OCI-LY1 (cell line): ENCODE measurements at regions not wholly inside any gene's neighbourhood (a gene's known extent, or its start where the extent isn't known, plus 50 kb on each side); places are given as distances from the start of the nearest gene placed in this dataset.
"Not testable (repeated sequence)": the region's sequence is repeated elsewhere in the genome, so short reads cannot be mapped to it uniquely, and the experiment has no call there.

Experiments used
- H2AFZ ChIP-seq: fragments of 200-600 bp; sonication (generic), shearing (Covaris generic); 2 replicates; pipeline ENCODE4 v1.6.0; 2014; ENCODE audit warnings: antibody characterized with exemption, mild to moderate bottlenecking, low read length
- H3F3A ChIP-seq: fragments of 200-600 bp; sonication (generic), shearing (Covaris generic); 2 replicates; pipeline ENCODE4 v1.6.0; 2014; ENCODE audit warnings: mild to moderate bottlenecking, antibody characterized with exemption, low read length, moderate library complexity; ENCODE audit not compliant: insufficient read depth
- H3K27ac ChIP-seq: fragments of 200-600 bp; sonication (generic); 2 replicates; pipeline ENCODE4 v1.5.1; 2014; ENCODE audit warnings: low read length, mixed run types, mild to moderate bottlenecking, low read depth; ENCODE audit not compliant: poor library complexity, severe bottlenecking
- H3K27me3 ChIP-seq: fragments of 200-600 bp; sonication (generic); 2 replicates; pipeline ENCODE4 v1.6.0; 2014; ENCODE audit warnings: antibody characterized with exemption, mild to moderate bottlenecking, low read length, moderate library complexity; ENCODE audit not compliant: insufficient read depth
- H3K36me3 ChIP-seq: fragments of 200-600 bp; sonication (generic); 2 replicates; pipeline ENCODE4 v1.6.1; 2014; ENCODE audit warnings: mild to moderate bottlenecking, antibody characterized with exemption, low read length, moderate library complexity, mixed read lengths; ENCODE audit not compliant: insufficient read depth
- H3K4me1 ChIP-seq: fragments of 200-600 bp; sonication (generic); 2 replicates; pipeline ENCODE4 v1.5.1; 2014; ENCODE audit warnings: mild to moderate bottlenecking, low read length, moderate library complexity; ENCODE audit not compliant: insufficient read depth, severe bottlenecking
- H3K4me2 ChIP-seq: fragments of 200-600 bp; sonication (generic), shearing (Covaris generic); 2 replicates; pipeline ENCODE4 v1.6.1; 2014; ENCODE audit warnings: low read length
- H3K4me3 ChIP-seq: fragments of 200-600 bp; sonication (generic); 2 replicates; pipeline ENCODE4 v1.5.1; 2014; ENCODE audit warnings: low read length, low read depth, mild to moderate bottlenecking, mixed read lengths; ENCODE audit not compliant: poor library complexity, severe bottlenecking
- H3K79me2 ChIP-seq: fragments of 200-600 bp; shearing (Covaris generic); 2 replicates; pipeline ENCODE4 v1.6.1; 2016; ENCODE audit warnings: mixed run types, low read length, mixed read lengths; ENCODE audit not compliant: insufficient read depth
- H3K9ac ChIP-seq: fragments of 200-600 bp; sonication (generic), shearing (Covaris generic); 2 replicates; pipeline ENCODE4 v1.6.1; 2014; ENCODE audit warnings: mild to moderate bottlenecking, low read length, mixed read lengths
- H3K9me2 ChIP-seq: fragments of 200-600 bp; sonication (generic), shearing (Covaris generic); 2 replicates; pipeline ENCODE4 v1.6.1; 2014; ENCODE audit warnings: low read depth, mild to moderate bottlenecking, low read length, mixed read lengths
- H3K9me3 ChIP-seq: fragments of 200-600 bp; shearing (Covaris generic); 2 replicates; pipeline ENCODE4 v1.6.1; 2014; ENCODE audit warnings: low read length, mixed read lengths
- H4K20me1 ChIP-seq: fragments of 200-600 bp; sonication (generic), shearing (Covaris generic); 2 replicates; pipeline ENCODE4 v1.6.0; 2016; ENCODE audit warnings: mild to moderate bottlenecking, low read length; ENCODE audit not compliant: insufficient read depth
- EZH2 ChIP-seq: fragments of 200-600 bp; sonication (generic), shearing (Covaris generic); IDR thresholded peaks from 2 replicates; pipeline ENCODE4 v1.8.0; 2017; ENCODE audit warnings: borderline replicate concordance, mixed run types, mild to moderate bottlenecking, antibody characterized with exemption, low read length, moderate library complexity, mixed read lengths
- TF ChIP-seq, protein P1 (sequence below): fragments of 200-600 bp; sonication (generic), shearing (Covaris generic); IDR thresholded peaks from 2 replicates; pipeline ENCODE4 v1.5.1; 2017; ENCODE audit warnings: mild to moderate bottlenecking, antibody characterized with exemption, low read length, moderate library complexity, mixed read lengths

DNA sequence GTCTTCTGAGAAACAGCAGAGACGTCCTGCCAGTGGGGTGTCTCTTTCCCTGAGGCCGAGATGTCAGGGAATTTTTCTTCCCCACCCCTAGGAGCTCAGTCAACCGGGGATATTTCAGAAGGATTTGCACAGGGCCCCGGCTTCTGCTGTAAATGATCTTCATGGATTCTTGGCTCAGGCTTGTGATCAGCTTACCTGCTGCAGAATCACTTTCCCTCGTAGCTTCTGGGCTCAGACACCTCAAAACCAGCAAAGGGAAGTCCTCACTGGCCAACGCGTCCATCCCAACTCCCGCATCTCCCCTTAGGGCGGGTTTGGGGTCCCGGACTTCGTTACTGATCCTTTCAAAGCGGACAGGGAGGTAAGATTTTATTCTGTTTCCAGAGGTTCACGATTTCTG is 212.7 kb downstream of the SHOX start:
- Histone ChIP-seq H2AFZ (no peak overlapping the region), H3K27ac (no peak overlapping the region), H3K79me2 (no peaks in the 10 kb centered on the region), H3K4me2 (no peak overlapping the region), H3K9me3 (no peaks in the 10 kb centered on the region), H3K4me1 (no peaks in the 10 kb centered on the region), H3K27me3 (no peaks in the 10 kb centered on the region), H3K36me3 (no peaks in the 10 kb centered on the region), H3F3A (no peaks in the 10 kb centered on the region), H3K9me2 (no peaks in the 10 kb centered on the region), H4K20me1 (no peaks in the 10 kb centered on the region), H3K4me3 (no peak overlapping the region), H3K9ac (no peak overlapping the region)
- TF ChIP-seq EZH2: no peak
- TF ChIP-seq, protein P1, sequence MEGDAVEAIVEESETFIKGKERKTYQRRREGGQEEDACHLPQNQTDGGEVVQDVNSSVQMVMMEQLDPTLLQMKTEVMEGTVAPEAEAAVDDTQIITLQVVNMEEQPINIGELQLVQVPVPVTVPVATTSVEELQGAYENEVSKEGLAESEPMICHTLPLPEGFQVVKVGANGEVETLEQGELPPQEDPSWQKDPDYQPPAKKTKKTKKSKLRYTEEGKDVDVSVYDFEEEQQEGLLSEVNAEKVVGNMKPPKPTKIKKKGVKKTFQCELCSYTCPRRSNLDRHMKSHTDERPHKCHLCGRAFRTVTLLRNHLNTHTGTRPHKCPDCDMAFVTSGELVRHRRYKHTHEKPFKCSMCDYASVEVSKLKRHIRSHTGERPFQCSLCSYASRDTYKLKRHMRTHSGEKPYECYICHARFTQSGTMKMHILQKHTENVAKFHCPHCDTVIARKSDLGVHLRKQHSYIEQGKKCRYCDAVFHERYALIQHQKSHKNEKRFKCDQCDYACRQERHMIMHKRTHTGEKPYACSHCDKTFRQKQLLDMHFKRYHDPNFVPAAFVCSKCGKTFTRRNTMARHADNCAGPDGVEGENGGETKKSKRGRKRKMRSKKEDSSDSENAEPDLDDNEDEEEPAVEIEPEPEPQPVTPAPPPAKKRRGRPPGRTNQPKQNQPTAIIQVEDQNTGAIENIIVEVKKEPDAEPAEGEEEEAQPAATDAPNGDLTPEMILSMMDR: no peak

DNA sequence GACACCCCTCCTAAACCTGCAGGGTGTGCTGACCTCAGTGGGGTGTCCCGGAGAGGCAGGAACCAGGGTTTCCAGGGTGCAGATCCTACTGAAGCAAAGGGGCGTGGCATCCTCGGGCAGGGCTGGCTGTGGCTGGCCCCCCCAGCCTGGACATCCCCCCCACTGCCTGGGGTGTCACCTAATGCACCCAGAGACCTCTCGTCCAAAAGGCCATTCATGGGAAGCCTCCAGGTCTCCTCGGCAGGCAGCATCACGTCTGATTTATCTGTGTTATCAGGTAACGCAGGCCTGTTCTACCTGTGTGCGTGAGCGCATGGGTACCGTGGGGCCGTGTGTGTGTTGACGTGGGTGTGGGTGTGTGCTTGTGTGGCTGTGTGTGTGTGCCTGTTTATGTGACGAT is 210.0 kb downstream of the SHOX start:
- H3K4me3 ChIP-seq: no peak overlapping the region
- no peak overlapping the region for H3K9ac ChIP-seq
- H3K4me1 ChIP-seq: no peaks in the 10 kb centered on the region
- H2AFZ ChIP-seq: no peak overlapping the region
- no peak overlapping the region for H3K27ac ChIP-seq
- no peaks in the 10 kb centered on the region for H4K20me1 ChIP-seq
- no peaks in the 10 kb centered on the region for H3K27me3 ChIP-seq
- TF ChIP-seq, protein P1: no peak
- no peak for TF ChIP-seq EZH2
- H3K36me3 ChIP-seq: no peaks in the 10 kb centered on the region
- H3K4me2 ChIP-seq: no peak overlapping the region
- no peaks in the 10 kb centered on the region for H3K9me2 ChIP-seq
- no peaks in the 10 kb centered on the region for H3K9me3 ChIP-seq
- H3F3A ChIP-seq: no peaks in the 10 kb centered on the region
- H3K79me2 ChIP-seq: no peaks in the 10 kb centered on the region

DNA sequence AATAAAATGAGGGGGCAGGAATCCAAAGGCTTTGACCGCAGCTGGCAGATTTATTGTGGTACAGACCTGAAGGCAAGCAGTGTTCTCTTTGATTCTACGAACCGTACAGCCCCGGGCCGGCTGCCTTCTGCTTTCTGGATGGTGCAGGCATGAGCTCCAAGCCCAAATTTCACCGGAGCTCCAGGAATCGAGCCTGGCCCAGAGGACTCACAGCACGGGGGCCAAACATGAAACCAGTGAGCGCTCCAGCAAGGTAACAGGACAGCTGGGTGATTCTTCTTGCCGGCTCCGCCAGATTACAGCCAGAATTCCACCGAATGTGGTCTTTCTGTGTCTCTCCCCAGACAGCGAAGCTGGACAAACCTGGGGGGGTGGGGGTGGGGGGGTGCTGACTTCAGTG is 208.1 kb downstream of the SHOX start:
- H2AFZ ChIP-seq, H3K9ac ChIP-seq, H3K9me3 ChIP-seq, H3K4me3 ChIP-seq, H3K27ac ChIP-seq, H3K36me3 ChIP-seq, H3K4me2 ChIP-seq, H3K9me2 ChIP-seq, H3K27me3 ChIP-seq, H3K79me2 ChIP-seq, H3K4me1 ChIP-seq, H4K20me1 ChIP-seq, H3F3A ChIP-seq: not testable (repeated sequence)

DNA sequence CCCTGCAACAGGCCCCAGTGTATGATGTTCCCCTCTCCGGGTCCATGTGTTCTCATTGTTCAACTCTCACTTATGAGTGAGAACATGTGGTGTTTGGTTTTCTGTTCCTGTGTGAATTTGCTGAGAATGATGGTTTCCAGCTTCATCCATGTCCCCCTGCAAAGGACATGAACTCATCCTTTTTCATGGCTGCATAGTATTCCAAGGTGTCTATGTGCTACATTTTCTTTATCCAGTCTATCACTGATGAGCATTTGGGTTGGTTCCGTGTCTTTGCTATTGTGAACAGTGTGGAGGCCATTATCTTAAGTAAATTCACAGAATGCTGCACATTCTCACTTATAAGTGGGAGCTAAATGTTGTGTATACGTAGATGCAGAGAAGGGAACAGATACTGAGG is 205.3 kb downstream of the SHOX start:
- H3K36me3 ChIP-seq, H3K9me2 ChIP-seq, H4K20me1 ChIP-seq, H3K4me1 ChIP-seq, H3F3A ChIP-seq, H3K9ac ChIP-seq, H2AFZ ChIP-seq, H3K4me2 ChIP-seq, H3K79me2 ChIP-seq, H3K4me3 ChIP-seq, H3K9me3 ChIP-seq, H3K27ac ChIP-seq, H3K27me3 ChIP-seq: not testable (repeated sequence)
